ENCODE measurements at regions not wholly inside any gene's neighbourhood (a gene's known extent, or its start where the extent isn't known, plus 50 kb on each side); places are given as distances from the start of the nearest gene placed in this dataset.

- TF ChIP-seq CTCF (conservative IDR thresholded peaks at IDR 0.05; ENCODE audit: low read length) = no peak
- no peak for TF ChIP-seq EZH2phosphoT487 (IDR thresholded peaks at IDR 0.05; ENCODE audit: borderline replicate concordance, low read depth, low read length)
These were observed 159.7 kb downstream of the BMP7 start for GRCh38 chr20:57106692-57107091.

Measured in OCI-LY7 (cell line).